HG03039 (cell line): ENCODE measurements at regions not wholly inside any gene's neighbourhood (a gene's known extent, or its start where the extent isn't known, plus 50 kb on each side); places are given as distances from the start of the nearest gene placed in this dataset.
"Not testable (repeated sequence)": the region's sequence is repeated elsewhere in the genome, so short reads cannot be mapped to it uniquely, and the experiment has no call there.

ENCODE experiments used
- ATAC-seq: cut with Tn5 transposase; IDR thresholded peaks from one replicate; pipeline ENCODE4 v1.9.1; 2021; ENCODE audit warnings: mild to moderate bottlenecking, moderate library complexity; ENCODE audit not compliant: unreplicated experiment

DNA sequence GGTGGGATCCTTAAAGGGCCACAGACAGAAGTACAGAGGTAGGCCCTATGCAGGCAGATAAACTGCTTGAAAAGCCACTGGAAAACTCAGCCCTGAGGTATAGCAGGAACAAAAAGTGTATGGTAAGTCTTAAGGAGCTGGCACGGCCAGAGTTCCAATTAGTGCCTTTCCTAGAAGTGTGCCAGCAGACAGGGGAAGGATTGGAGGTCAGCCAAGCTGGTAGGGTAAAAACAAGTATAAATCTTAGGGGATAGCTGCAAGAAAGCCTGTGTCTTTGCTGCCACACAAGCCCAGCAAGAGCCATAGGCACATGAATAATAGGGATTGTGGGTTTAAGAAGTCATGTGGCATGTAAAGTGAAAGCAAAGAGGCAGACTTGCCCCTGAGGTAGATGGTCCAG is 582.5 kb downstream of the PLOD2 start:
- no peak for ATAC-seq

DNA sequence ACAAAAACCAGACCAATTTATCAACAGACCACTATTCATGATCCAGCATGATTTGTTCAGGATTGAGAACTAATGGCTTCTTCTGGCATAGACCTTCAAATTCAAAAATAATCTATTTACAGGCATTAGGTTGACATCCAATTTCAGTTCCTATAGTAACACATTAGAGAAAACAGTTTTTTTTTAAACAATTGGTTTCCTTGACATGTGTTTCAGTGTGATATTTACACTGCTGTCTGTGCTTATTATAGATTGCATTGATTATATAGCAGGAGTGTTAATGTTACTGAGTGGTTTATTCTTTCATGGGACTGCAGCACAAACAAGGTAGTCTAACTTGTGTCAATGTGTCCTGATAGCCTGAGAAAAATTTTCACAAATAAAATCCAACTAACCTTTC is 579.3 kb downstream of the PLOD2 start:
- ATAC-seq = no peak

DNA sequence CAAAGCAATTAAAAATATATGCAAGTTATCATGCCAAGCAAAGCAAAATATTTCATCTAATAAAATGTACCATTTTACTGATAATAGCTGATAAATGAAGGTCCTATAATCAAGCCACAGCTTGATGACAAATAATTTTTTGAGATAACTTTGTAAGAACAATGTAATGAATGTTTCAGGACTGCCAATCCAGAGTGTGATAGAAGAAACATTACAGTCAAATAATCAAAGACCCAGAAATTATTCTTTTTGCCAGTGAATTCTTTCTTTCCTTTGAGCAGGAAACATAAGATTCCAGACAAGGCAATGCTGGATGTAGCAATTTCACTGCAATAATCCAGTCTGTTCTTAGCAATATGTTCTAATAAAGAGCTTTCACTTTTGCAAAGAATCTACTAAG is 556.1 kb downstream of the PLOD2 start:
- ATAC-seq = no peak

DNA sequence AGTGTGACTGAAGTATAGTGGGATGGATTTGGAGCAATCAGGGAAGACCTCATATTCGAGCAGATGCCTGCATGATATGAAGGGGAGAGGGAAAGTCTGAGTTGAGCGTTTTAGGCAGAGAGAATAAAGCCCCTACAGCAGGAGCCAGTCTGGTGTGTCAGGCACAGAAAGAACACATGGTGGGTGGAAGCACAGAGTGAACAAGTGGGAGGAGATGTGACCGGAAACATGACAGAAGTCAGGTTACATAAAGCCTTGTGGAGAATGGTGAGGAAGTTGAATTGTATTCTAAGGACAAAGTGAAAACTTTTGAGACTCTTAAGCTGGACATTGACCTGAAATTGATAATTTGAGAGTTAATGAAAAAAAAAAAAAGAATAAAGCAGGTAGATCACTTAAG is 541.0 kb downstream of the PLOD2 start:
- no peak for ATAC-seq

DNA sequence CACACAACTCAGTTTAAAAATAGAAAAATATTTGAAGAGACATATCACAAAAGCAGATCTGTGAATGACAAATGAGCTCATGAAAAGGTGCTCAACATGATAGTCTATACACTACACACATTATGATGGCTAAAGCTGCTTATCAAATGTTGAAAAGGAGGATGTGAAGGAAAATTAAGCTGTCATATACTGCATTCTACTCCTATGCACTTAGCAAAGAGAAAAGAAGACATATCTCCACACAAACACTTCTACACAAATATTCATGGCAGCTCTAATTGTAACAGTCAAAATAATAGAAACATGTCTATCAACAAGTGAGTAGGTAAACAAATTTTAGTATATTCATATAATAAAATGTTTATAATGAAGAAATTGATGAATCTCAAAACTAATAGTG is 540.5 kb downstream of the PLOD2 start:
- ATAC-seq = no peak

DNA sequence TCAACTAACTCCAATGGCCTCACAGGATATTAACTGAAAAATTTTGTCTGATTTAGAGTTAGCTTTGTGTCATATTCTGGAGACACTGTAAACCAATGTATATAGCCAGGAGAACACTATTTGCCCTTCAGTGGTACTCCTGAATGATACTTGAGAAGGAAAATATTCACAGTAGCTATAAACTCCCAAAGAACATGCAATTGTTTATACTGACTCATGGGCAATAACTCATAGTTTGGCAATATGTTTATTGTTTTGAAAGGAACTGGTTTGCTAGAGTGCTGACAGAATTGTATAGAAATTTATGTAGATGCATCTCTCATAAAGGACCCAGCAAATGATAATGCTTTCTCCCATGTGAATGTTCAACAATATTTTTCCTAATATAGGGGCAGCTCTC is 537.6 kb downstream of the PLOD2 start:
- ATAC-seq = no peak

DNA sequence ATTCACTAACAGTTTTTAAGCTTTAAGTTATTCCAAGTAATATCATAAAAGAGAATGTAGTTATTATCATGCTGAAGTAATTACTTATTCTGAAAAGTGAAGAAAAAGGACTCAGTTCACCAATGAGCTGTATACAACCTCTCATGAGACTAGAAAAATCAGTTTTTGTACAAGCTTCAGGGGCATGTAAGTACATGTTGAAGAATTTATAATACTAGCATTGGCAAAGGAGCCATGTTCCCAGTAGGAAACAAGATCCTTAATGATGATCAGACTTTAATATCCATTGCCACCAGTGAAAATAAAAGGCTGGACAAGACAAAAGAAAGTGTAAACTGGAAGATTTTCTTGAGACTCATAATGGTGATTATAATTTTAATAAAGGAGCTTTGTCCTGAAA is 532.8 kb downstream of the PLOD2 start:
- ATAC-seq = no peak

DNA sequence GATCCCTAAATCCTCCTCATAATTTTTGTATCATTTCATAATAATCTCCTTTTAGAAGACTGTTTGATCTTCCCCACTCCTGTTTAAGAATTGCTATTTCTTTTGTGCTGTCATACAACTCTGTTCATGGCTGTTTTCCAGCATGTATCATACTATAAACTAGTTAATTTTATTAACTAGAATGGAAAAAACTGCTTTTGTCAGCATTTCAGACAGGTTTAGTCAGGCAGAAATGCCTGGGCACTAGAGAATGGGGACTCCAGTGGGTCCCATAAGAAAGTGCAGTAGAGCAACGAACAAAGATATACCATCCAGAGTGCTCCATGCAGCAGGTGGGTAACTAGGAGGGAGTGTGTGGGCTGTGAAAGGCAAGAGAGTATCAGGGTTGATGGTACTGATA is 523.9 kb downstream of the PLOD2 start:
- ATAC-seq = no peak

DNA sequence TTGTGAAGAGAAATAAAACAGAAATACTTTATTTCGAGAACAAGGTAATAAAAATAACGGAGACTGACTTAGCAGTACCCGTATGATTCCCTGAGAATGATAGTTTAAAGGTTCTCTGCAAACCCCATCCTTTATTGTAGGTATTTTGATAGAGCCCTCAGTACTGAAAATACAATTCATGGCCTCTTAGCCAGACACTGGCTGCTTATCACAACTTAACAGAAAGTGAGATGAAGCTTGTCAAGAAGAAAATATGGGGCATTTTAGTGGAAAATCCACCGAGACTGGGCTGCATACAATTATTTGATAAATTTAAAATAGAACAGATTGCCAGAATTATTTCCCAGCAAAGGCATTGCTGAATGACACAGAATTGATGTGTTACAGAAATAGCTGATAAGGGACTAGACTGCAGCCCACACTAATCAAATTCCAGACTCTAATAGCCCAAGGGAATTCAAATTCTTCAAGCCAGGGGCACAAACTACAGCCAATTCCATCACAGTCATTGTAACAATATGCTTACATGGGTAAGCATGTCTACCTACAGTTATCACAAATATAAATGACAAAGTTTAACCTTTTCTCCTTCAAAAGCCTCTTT is 521.9 kb downstream of the PLOD2 start:
- ATAC-seq = no peak

DNA sequence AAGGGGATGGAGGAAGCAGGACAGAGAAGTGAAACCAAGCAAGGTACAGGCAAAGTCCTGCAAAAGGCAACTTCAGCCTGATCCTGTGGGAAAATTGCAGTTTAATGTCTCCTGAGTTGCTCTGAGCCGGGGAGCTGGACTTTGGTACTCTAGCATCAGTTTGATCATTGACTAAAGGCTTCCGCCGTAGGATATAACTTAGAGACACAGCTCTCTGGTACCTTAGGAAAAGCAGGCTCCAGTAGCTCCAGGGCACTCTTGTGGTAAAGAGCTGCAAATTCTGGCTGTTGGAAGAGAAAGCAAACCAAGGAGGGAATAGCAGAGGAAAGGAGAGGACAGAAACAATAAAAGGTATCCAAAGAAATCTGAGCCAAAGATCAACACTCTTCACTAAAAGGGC is 521.1 kb downstream of the PLOD2 start:
- no peak for ATAC-seq

DNA sequence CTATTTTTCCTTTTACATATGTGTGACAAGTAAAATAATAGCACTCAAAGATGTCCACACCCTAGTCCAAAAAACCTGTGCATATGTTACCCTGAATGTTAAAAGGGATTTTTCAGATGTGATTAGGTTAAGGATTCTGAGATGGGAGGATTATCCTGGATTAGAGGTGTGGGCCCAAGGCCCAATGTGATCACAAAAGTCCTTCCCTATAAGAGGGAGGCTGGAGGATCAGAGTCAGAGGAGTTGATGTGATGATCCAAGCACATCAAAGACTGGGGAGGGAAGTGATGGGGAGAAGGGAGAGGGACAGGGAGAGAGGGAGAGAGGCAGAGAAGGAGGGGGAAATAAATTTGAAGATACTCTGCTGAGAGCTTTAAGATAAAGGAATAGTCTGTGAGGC is 512.6 kb downstream of the PLOD2 start:
- no peak for ATAC-seq

DNA sequence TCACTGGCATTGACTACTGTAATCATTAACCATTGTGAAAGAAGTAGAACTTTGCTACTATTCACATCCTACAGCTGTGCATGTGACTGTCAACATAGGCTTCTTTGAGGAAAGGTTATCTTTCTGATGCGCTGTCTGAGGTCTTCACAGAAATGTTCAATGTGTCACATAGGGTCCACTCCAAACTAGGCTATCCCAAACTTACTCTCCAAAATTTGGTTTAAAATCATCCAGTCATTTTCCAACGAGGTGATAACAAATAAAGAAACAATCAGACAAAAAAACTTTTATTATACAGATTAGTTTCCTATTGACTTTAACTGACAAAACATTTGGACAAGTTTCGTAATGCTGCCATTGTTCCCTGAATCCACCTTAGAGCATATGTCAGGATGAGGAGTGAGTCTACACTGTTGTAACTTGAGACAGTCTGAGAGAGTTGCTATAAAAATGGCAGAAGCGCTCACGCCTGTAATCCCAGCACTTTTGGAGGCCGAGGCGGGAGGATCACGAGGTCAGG is 511.6 kb downstream of the PLOD2 start:
- ATAC-seq = no peak

DNA sequence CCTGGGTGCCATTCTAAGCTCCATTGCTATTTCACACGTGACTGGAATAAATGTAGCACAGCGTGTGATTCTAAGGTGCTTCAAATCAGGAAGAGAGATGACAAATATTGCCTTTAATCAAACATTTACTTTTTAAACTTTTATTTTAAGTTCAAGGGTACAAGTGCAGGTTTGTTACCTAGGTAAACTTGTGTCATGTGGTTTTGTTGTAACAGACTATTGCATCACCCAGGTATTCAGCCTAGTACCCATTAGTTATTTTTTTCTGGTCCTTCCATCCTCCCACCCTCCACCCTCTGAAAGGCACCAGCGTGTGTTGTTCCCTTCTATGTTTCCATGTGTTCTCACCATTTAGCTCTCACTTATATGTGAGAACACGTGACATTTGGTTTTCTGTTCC is 510.8 kb downstream of the PLOD2 start:
- no peak for ATAC-seq

DNA sequence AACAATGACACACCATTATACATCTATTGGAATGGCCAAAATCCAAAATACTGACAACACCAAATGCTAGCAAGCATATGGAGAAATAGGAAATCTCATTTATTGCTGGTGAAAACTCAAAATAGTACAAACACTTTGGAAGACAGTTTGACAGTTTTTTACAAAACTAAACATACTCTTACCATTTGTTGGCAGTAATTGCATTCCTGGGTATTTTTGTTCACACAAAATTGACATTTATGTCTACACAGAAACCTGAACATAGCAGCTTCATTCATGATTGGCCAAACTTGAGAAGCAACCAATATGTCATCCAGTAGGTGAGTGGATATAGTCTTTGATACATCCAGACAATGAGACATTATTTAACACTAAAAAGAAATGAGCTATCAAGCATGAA is 489.9 kb downstream of the PLOD2 start:
- ATAC-seq = no peak

DNA sequence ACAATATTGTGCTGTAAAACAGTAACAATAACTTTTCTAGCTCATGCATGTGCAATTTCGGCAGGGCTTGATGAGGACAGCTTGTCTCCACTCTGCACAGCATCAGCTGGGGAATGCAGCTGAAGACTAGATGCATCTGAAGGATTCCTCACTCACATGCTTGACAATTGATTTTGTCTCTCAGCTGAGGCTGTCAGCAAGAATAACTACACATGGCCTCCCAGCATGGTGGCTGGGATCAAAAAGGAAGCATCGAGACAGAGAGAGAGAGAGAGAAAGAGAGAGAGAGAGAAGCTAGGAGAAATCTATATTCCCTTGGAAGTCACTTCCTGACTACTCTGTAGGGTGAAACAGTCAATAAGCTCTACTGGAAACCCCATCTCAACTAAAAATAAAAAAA is 487.1 kb downstream of the PLOD2 start:
- no peak for ATAC-seq

DNA sequence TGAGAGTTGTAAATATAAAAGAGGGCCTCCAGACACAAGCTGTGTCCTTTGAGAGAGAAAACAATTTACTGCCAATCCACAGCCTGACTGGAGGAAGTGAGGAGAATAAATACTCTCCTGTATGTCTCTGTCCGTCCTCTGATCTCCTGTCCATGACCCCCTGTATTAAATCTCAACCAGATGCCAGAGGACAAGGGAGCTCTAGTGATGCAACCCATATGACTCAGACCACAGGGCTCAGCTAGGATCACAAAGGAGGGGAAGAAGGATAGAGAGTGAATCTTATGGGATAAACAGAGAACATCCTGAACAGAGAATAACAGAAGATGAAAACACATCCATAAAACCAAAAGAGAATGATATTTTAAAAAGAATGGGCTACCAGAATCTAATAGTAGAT is 482.6 kb downstream of the PLOD2 start:
- no peak for ATAC-seq

DNA sequence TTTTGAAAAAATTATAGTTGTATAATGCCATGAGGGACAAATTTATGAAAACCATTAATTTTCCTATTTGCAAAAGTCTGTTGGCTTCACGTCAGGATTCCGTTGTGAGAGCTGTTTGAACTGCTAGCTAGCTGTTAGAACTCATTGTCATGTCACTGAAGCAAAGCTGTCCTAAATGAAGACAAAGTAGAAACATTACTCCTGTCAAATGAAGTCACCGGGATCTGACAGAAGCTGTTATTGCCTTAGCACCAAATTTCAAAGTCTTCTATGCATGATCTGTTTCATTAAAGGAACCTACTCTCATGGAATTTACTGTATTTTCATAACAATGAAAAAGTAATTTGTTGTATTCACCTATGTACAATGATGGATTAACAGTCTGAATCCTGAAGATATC is 479.8 kb downstream of the PLOD2 start:
- ATAC-seq = no peak

DNA sequence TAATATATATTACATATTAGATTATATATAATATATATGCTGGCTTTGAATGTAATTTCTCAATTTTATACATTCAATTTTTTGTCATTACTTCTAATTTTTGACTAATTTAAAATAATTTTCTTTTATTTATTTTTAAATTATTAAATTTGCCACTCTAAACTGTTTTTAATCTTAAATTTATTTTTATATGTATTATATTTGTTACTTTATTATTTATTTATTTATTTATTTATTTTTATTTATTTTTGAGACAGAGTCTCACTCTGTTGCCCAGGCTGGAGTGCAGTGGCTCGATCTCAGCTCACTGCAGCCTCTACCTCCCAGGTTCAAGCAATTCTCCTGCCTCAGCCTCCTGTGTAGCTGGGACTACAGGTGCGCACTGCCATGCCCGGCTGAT is 473.0 kb downstream of the PLOD2 start:
- not testable (repeated sequence) for ATAC-seq

DNA sequence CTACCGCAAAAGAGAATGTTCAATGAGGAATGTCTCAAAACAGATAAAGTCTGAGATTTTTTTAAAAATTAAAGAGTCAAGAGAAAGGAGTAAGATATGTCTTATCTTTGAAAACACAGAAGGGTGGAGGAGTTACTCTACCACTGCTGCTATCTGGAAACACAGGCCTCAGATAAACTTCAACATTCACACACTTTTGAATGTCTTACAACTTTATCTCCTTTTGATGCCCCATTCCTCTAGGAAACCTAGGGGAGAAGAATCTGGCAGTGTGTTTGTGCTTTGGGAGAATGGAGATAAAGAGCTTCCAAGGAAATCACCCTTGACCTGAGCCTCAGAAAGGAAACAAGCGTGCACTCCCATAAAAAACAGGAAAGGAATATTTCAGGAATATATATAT is 468.2 kb downstream of the PLOD2 start:
- ATAC-seq = no peak

DNA sequence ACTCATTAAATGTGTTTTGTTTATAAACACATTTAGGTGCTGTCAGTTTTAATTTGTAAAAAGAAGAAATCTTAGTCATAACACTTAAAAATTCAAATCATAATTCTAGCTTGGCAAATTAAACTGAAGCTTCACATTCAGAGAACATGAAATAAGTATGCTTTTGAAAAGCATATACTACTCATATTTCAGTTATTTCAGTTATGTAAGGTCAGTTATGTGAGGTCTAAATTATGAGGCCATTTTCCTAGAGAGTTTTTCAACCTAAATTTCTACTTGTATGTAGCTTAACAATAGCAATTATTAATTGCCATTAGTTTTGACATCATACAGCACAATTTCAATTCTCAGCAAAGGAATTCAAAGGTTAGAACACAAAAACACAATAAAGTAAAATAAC is 465.0 kb downstream of the PLOD2 start:
- no peak for ATAC-seq

DNA sequence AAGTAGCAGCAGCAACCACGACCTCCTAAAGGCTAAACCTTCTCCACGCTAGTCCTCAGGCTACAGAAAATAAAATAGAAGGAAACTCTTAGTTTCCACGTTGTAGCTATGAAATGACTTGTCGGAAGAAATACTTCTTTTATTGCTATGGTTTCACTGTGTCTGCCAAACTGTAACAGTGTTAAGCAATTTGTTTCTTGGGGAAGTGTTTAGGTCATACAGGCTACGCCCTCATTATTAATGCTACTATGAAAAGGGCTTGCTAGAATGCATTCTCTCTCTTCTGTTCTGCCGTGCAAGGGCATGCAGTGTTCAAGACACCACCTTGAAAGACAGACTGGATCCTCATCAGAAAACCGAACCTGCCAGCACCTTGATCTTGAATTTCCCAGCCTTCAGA is 462.7 kb downstream of the PLOD2 start:
- ATAC-seq = no peak

DNA sequence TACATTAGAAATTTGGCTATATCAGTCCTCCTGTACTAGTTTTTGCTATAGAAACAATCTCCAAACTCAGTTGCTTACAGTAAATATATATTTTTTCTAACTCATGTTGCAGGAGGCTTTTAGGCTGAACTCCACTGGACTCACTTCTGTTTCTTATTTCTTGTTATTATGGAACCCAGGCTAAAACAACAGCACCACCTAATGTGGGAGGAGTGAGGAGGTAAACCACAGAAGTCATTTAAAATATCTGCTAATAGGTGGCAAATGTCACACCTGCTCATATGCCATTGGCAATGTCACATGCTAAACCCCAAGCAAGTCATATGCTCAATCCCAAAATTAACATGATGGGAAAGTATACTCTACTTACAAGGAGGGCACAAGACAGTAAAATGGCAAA is 462.2 kb downstream of the PLOD2 start:
- no peak for ATAC-seq

DNA sequence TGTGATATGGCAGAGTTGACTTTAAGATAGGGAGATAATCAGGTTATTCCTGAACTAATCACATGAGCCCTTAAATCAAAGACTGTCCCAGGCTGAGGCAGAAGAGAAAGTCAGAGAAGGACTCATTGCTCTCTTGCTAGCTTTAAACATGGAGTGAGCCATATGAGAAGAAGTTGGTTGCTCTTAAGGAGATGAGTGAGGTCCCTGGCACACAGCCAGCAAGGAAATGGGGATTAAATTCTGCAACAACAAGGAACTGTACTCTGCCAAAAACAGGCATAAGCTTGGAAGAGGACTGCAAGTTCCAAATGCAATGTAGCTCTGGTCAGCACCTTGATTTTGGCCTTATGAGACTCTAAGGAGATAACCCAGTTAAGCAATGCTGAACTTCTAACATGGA is 457.0 kb downstream of the PLOD2 start:
- no peak for ATAC-seq
